ENCODE measurements at regions not wholly inside any gene's neighbourhood (a gene's known extent, or its start where the extent isn't known, plus 50 kb on each side); places are given as distances from the start of the nearest gene placed in this dataset.

- Histone ChIP-seq H3K36me3 (no peaks in the 10 kb centered on the region), H3K27me3 (no peaks in the 10 kb centered on the region), H3K27ac (no peak overlapping the region), H3K9me3 (no peaks in the 10 kb centered on the region), H3K4me1 (no peaks in the 10 kb centered on the region), H3K4me3 (no peak overlapping the region)
- WGBS, 2 donors (ENCODE audit: low coverage in 1 of 2), result 91 to 93% methylated on average over 2 of the region's 2 CpGs
- intact Hi-C loops (cut with DNase I; ENCODE audit: low total_unique reads) (no loop called here), in situ Hi-C loops (cut with MboI; ENCODE audit: low pct_ligation_motif_present in 1 of 4, low pct_unique_long_range_greater_than_20kb in 1 of 4, low sequenced_read_pairs in 3 of 4) (no loop called here)
- TF ChIP-seq EP300 (IDR thresholded peaks at IDR 0.05; ENCODE audit: low read depth) (no peak), CTCF (IDR thresholded peaks at IDR 0.05) (no peak), POLR2AphosphoS5 (IDR thresholded peaks at IDR 0.05) (no peak), POLR2A (IDR thresholded peaks at IDR 0.05) (no peak)
- DNase-seq, result no peak
These were observed 69.5 kb upstream of the ELL2 start for GRCh38 chr5:96031180-96031579.

GRCh38 chr5:96026406-96027041, 64.9 kb upstream of the ELL2 start:
- no peaks in the 10 kb centered on the region for H3K27me3 ChIP-seq
- no peaks in the 10 kb centered on the region for H3K9me3 ChIP-seq
- peaks cover 0 to 11% (median 0%) of the 10 kb centered on the region in 4 donors for H3K4me1 ChIP-seq
- no peaks in the 10 kb centered on the region for H3K36me3 ChIP-seq
- no peak overlapping the region for H3K27ac ChIP-seq
- intact Hi-C loops (cut with DNase I; ENCODE audit: low total_unique reads), result no loop called here
- in situ Hi-C loops (cut with MboI; ENCODE audit: low pct_ligation_motif_present in 1 of 4, low pct_unique_long_range_greater_than_20kb in 1 of 4, low sequenced_read_pairs in 3 of 4), result no loop called here
- DNase-seq, result no peak
- no peak overlapping the region for H3K4me3 ChIP-seq
- 59 to 73% methylated on average over 2 of the region's 2 CpGs for WGBS, 2 donors (ENCODE audit: low coverage in 1 of 2)
- no peak for TF ChIP-seq POLR2A (IDR thresholded peaks at IDR 0.05)
- no peak for TF ChIP-seq EP300 (IDR thresholded peaks at IDR 0.05; ENCODE audit: low read depth)
- TF ChIP-seq CTCF (IDR thresholded peaks at IDR 0.05), result no peak
- TF ChIP-seq POLR2AphosphoS5 (IDR thresholded peaks at IDR 0.05), result no peak

GRCh38 chr5:96024683-96025475, 63.2 kb upstream of the ELL2 start:
- DNase-seq, result no peak
- Histone ChIP-seq H3K4me1 (peaks cover 0 to 11% (median 0%) of the 10 kb centered on the region in 4 donors), H3K27me3 (no peaks in the 10 kb centered on the region), H3K27ac (no peak overlapping the region), H3K9me3 (no peaks in the 10 kb centered on the region), H3K36me3 (no peaks in the 10 kb centered on the region), H3K4me3 (no peak overlapping the region)
- WGBS, 2 donors (ENCODE audit: low coverage in 1 of 2), result 75 to 78% methylated on average over 6 of the region's 6 CpGs
- in situ Hi-C loops (cut with MboI; ENCODE audit: low pct_ligation_motif_present in 1 of 4, low pct_unique_long_range_greater_than_20kb in 1 of 4, low sequenced_read_pairs in 3 of 4), result no loop called here
- intact Hi-C loops (cut with DNase I; ENCODE audit: low total_unique reads), result no loop called here
- TF ChIP-seq POLR2AphosphoS5 (IDR thresholded peaks at IDR 0.05) (no peak), EP300 (IDR thresholded peaks at IDR 0.05; ENCODE audit: low read depth) (no peak), POLR2A (IDR thresholded peaks at IDR 0.05) (no peak)

GRCh38 chr5:96023518-96023917, 61.9 kb upstream of the ELL2 start:
- H3K27ac ChIP-seq, result no peak overlapping the region
- intact Hi-C loops (cut with DNase I; ENCODE audit: low total_unique reads) (no loop called here), in situ Hi-C loops (cut with MboI; ENCODE audit: low pct_ligation_motif_present in 1 of 4, low pct_unique_long_range_greater_than_20kb in 1 of 4, low sequenced_read_pairs in 3 of 4) (no loop called here)
- H3K9me3 ChIP-seq, result no peaks in the 10 kb centered on the region
- no peaks in the 10 kb centered on the region for H3K36me3 ChIP-seq
- no peaks in the 10 kb centered on the region for H3K27me3 ChIP-seq
- 78 to 79% methylated on average over 2 of the region's 2 CpGs for WGBS, 2 donors (ENCODE audit: low coverage in 1 of 2)
- no peak overlapping the region for H3K4me3 ChIP-seq
- H3K4me1 ChIP-seq, result peaks cover 0 to 11% (median 0%) of the 10 kb centered on the region in 4 donors
- DNase-seq, result no peak
- TF ChIP-seq CTCF (IDR thresholded peaks at IDR 0.05) (no peak), EP300 (IDR thresholded peaks at IDR 0.05; ENCODE audit: low read depth) (no peak), POLR2A (IDR thresholded peaks at IDR 0.05) (no peak), POLR2AphosphoS5 (IDR thresholded peaks at IDR 0.05) (no peak)
